Urinary bladder (tissue), 3 donors: ENCODE measurements at regions not wholly inside any gene's neighbourhood (a gene's known extent, or its start where the extent isn't known, plus 50 kb on each side); places are given as distances from the start of the nearest gene placed in this dataset.

Source experiments
- DNase-seq: peaks from one replicate; pipeline ENCODE4 v3.0.0-alpha.2; 2015; ENCODE audit errors: extremely low spot score
- H3K27ac ChIP-seq: one replicate; pipeline ENCODE4 v1.5.1; 2013; ENCODE audit warnings: low read depth, mild to moderate bottlenecking, moderate library complexity
- H3K36me3 ChIP-seq: one replicate; pipeline ENCODE4 v1.6.1; 2013; ENCODE audit warnings: mild to moderate bottlenecking, moderate library complexity; ENCODE audit not compliant: insufficient read depth
- H3K4me1 ChIP-seq: one replicate; pipeline ENCODE4 v1.6.1; 2013; ENCODE audit warnings: mild to moderate bottlenecking, moderate library complexity; ENCODE audit not compliant: insufficient read depth
- H3K4me3 ChIP-seq: one replicate; pipeline ENCODE4 v1.5.1; 2013; ENCODE audit warnings: low read depth, low read length
- WGBS: extraction: QIAGEN DNeasy Blood & Tissue Kit; methylation state at CpG from one replicate; pipeline ENCODE4 v1.1.7; 2013; 5-methylcytosine and 5-hydroxymethylcytosine counted together
- donor health status: healthy with polysubstance abuse.
- donor health status: healthy.

GRCh38 chr2:193561054-193561453 lies 1366.3 kb upstream of the TMEFF2 start:
- 38% methylated on average over 3 of the region's 3 CpGs for WGBS

GRCh38 chr2:193556766-193557470 lies 1362.2 kb upstream of the TMEFF2 start:
- Histone ChIP-seq H3K27ac (no peak overlapping the region), H3K4me1 (no peaks in the 10 kb centered on the region), H3K36me3 (no peaks in the 10 kb centered on the region), H3K4me3 (no peak overlapping the region)
- DNase-seq = no peak
- WGBS = 65% methylated on average over 1 of the region's 1 CpG

More at GRCh38 chr2:193561054-193561453, 1366.3 kb upstream of the TMEFF2 start:
- DNase-seq = no peak
- Histone ChIP-seq H3K4me1 (no peaks in the 10 kb centered on the region), H3K27ac (no peak overlapping the region), H3K36me3 (no peaks in the 10 kb centered on the region), H3K4me3 (no peak overlapping the region)

- no peaks in the 10 kb centered on the region for H3K36me3 ChIP-seq
- no peaks in the 10 kb centered on the region for H3K4me1 ChIP-seq
- H3K4me3 ChIP-seq = no peak overlapping the region
- no peak for DNase-seq
- no peak overlapping the region for H3K27ac ChIP-seq
These were observed 1354.9 kb upstream of the TMEFF2 start for GRCh38 chr2:193549661-193550060.

- DNase-seq = no peak
- no peaks in the 10 kb centered on the region for H3K36me3 ChIP-seq
- H3K27ac ChIP-seq = no peak overlapping the region
- no peaks in the 10 kb centered on the region for H3K4me1 ChIP-seq
- 68% methylated on average over 3 of the region's 3 CpGs for WGBS
- no peak overlapping the region for H3K4me3 ChIP-seq
These were observed 1348.0 kb upstream of the TMEFF2 start for GRCh38 chr2:193542762-193543161.

- no peaks in the 10 kb centered on the region for H3K4me1 ChIP-seq
- no peak overlapping the region for H3K4me3 ChIP-seq
- H3K36me3 ChIP-seq = no peaks in the 10 kb centered on the region
- DNase-seq = no peak
- H3K27ac ChIP-seq = no peak overlapping the region
These were observed 1344.5 kb upstream of the TMEFF2 start for GRCh38 chr2:193539188-193539587.

- DNase-seq = no peak
- Histone ChIP-seq H3K27ac (no peak overlapping the region), H3K4me3 (no peak overlapping the region), H3K4me1 (no peaks in the 10 kb centered on the region), H3K36me3 (no peaks in the 10 kb centered on the region)
- WGBS = 88% methylated on average over 2 of the region's 2 CpGs
These were observed 1343.3 kb upstream of the TMEFF2 start for GRCh38 chr2:193538061-193538460.

- H3K36me3 ChIP-seq = no peaks in the 10 kb centered on the region
- 94% methylated on average over 2 of the region's 2 CpGs for WGBS
These were observed 1342.8 kb upstream of the TMEFF2 start for GRCh38 chr2:193537531-193537930.

GRCh38 chr2:193528458-193528857 lies 1333.7 kb upstream of the TMEFF2 start:
- Histone ChIP-seq H3K4me1 (no peaks in the 10 kb centered on the region), H3K4me3 (no peak overlapping the region), H3K27ac (no peak overlapping the region), H3K36me3 (no peaks in the 10 kb centered on the region)
- 74% methylated on average over 1 of the region's 1 CpG for WGBS
- no peak for DNase-seq

More at GRCh38 chr2:193537531-193537930, 1342.8 kb upstream of the TMEFF2 start:
- no peak for DNase-seq
- no peak overlapping the region for H3K4me3 ChIP-seq
- no peaks in the 10 kb centered on the region for H3K4me1 ChIP-seq
- H3K27ac ChIP-seq = no peak overlapping the region

- Histone ChIP-seq H3K36me3 (no peaks in the 10 kb centered on the region), H3K4me3 (no peak overlapping the region), H3K27ac (no peak overlapping the region), H3K4me1 (no peaks in the 10 kb centered on the region)
- 34% methylated on average over 3 of the region's 3 CpGs for WGBS
- no peak for DNase-seq
These were observed 1332.4 kb upstream of the TMEFF2 start for GRCh38 chr2:193527146-193527545.

- Histone ChIP-seq H3K36me3 (no peaks in the 10 kb centered on the region), H3K27ac (no peak overlapping the region), H3K4me3 (no peak overlapping the region), H3K4me1 (no peaks in the 10 kb centered on the region)
- whole genome bisulfite sequencing = 74% methylated on average over 1 of the region's 1 CpG
- DNase-seq = no peak
These were observed 1328.9 kb upstream of the TMEFF2 start for GRCh38 chr2:193523662-193524061.

GRCh38 chr2:193521523-193521922 lies 1326.8 kb upstream of the TMEFF2 start:
- Histone ChIP-seq H3K27ac (no peak overlapping the region), H3K36me3 (no peaks in the 10 kb centered on the region), H3K4me3 (no peak overlapping the region), H3K4me1 (no peaks in the 10 kb centered on the region)
- no peak for DNase-seq
- 91% methylated on average over 2 of the region's 2 CpGs for WGBS

- Histone ChIP-seq H3K4me1 (no peaks in the 10 kb centered on the region), H3K27ac (no peak overlapping the region), H3K4me3 (no peak overlapping the region), H3K36me3 (no peaks in the 10 kb centered on the region)
- no peak for DNase-seq
- 79% methylated on average over 5 of the region's 5 CpGs for WGBS
These were observed 1326.2 kb upstream of the TMEFF2 start for GRCh38 chr2:193520709-193521458.

GRCh38 chr2:193518041-193518817 lies 1323.5 kb upstream of the TMEFF2 start:
- Histone ChIP-seq H3K4me1 (no peaks in the 10 kb centered on the region), H3K4me3 (no peak overlapping the region), H3K27ac (no peak overlapping the region), H3K36me3 (no peaks in the 10 kb centered on the region)
- DNase-seq = no peak
- WGBS = 68% methylated on average over 6 of the region's 6 CpGs

GRCh38 chr2:193517615-193518014 lies 1322.9 kb upstream of the TMEFF2 start:
- no peaks in the 10 kb centered on the region for H3K36me3 ChIP-seq
- no peaks in the 10 kb centered on the region for H3K4me1 ChIP-seq
- WGBS = 46% methylated on average over 1 of the region's 1 CpG
- no peak overlapping the region for H3K4me3 ChIP-seq
- DNase-seq = no peak
- H3K27ac ChIP-seq = no peak overlapping the region
